ENCODE measurements at regions not wholly inside any gene's neighbourhood (a gene's known extent, or its start where the extent isn't known, plus 50 kb on each side); places are given as distances from the start of the nearest gene placed in this dataset.
A peak's percentile ranks its signal among the peaks of the same experiment; 100 is the strongest.
"Not testable (repeated sequence)": the region's sequence is repeated elsewhere in the genome, so short reads cannot be mapped to it uniquely, and the experiment has no call there.

- DNase-seq: not testable (repeated sequence)
Measured at GRCh38 chr11:67940440-67940839, 63.5 kb downstream of the UNC93B1 start.

DNA sequence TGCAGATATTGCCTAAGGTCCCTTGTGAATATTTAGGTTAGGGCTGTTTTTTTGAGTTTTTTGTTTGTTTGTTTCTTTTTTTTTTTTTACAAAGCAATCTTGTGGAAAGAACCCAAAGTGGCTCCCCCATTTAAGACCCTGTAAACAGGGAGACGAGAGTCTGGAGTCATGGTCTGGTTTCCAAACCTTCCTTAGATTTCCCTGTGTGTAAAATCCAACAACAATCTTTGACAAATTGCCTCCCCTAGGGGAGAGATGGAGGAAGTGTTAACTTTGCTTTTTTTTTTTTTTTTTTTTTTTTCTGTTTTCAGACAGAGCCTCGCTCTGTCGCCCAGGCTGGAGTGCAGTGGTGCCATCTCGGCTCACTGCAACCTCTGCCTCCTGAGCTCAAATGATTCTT is 64.9 kb downstream of the UNC93B1 start:
- not testable (repeated sequence) for DNase-seq

GRCh38 chr11:67938371-67938770 is 65.5 kb downstream of the UNC93B1 start:
- DNase-seq: not testable (repeated sequence)

GRCh38 chr11:67923565-67923964 is 80.3 kb downstream of the UNC93B1 start:
- not testable (repeated sequence) for DNase-seq

- DNase-seq: peak; percentile 28
Measured at GRCh38 chr11:67920546-67920945, 83.4 kb downstream of the UNC93B1 start.

GRCh38 chr11:67912184-67912583 is 91.7 kb downstream of the UNC93B1 start:
- not testable (repeated sequence) for DNase-seq

DNA sequence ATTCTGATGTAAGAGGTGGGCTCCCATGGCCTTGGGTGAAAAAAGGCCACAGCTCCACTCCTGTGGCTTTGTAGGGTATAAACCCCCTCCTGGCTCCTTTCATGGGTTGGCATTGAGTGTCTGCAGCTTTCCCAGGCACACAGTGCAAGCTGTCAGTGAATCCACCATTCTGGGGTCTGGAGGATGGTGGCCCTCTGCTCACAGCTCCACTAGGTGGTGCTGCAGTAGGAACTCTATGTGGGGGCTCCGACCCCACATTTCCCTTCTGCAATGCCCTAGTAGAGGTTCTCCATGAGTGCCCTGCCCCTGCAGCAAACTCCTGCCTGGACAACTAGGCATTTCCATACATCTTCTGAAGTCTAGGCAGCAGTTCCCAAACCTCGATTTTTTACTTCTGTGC is 92.7 kb downstream of the UNC93B1 start:
- DNase-seq: not testable (repeated sequence)

DNA sequence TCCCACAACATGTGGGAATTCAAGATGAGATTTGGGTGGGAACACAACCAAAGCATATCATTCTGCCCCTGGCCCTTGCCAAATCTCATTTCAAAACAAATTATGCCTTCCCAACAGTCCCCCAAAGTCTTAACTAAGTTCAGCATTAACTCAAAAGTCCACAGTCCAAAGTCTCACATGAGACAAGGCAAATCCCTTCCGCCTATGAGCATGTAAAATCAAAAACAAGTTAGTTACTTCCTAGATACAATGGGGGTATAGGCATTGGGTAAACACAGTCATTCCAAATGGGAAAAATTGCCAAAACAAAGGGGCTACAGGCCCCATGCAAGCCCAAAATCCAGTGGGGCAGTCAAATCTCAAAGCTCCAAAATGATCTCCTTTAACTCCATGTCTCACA is 93.1 kb downstream of the UNC93B1 start:
- not testable (repeated sequence) for DNase-seq

- DNase-seq: not testable (repeated sequence)
Measured at GRCh38 chr11:67906969-67907368, 96.9 kb downstream of the UNC93B1 start.

- not testable (repeated sequence) for DNase-seq
Measured at GRCh38 chr11:67899462-67899861, 104.4 kb downstream of the UNC93B1 start.

- DNase-seq: not testable (repeated sequence)
Measured at GRCh38 chr11:67893487-67893886, 110.4 kb downstream of the UNC93B1 start.

- DNase-seq: not testable (repeated sequence)
Measured at GRCh38 chr11:67889646-67890045, 114.3 kb downstream of the UNC93B1 start.

GRCh38 chr11:67888056-67888455 is 115.8 kb downstream of the UNC93B1 start:
- DNase-seq: not testable (repeated sequence)

DNA sequence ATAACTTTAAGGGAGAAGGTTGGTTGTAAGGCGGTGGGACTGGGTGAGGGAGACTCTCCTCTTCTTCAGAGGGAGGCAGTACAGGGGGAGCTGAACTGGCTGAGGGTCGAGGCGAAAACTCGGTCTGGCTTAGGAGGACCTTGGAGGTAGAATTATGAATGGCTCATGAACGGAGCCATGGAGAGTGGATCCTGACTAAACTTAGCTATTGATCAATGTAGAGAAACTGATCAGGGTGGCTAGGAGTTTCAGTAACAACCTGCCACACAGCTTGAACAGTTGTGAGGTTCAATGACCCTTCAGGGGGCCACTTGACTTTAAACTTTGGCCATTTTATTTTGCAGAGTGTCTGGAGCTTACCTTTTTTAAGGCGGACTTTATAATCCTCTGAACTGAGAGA is 117.2 kb downstream of the UNC93B1 start:
- not testable (repeated sequence) for DNase-seq

- not testable (repeated sequence) for DNase-seq
Measured at GRCh38 chr11:67886207-67886606, 117.7 kb downstream of the UNC93B1 start.

DNA sequence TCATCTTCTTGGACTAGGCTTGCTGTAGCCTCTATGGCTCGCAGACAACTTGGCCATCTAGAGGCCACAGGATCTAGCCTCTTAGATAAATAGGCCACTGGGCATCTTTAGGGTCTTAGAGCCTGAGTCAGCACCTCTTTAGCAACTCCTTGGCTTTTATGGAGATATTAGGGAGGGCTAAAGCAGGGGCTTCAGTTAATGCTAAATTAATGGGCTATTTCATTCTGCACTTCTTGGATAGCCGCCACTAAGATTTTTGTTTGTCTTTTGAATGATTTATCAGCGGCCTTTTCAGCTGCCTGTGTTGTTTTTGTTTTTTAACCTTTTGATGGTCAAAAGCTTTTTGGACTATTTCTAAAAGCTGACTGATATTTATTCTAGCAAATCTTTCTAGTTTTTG is 118.3 kb downstream of the UNC93B1 start:
- DNase-seq: not testable (repeated sequence)

GRCh38 chr11:67884761-67885558 is 118.9 kb downstream of the UNC93B1 start:
- peak; percentile 43 for DNase-seq

- not testable (repeated sequence) for DNase-seq
Measured at GRCh38 chr11:67884073-67884757, 119.7 kb downstream of the UNC93B1 start.

DNA sequence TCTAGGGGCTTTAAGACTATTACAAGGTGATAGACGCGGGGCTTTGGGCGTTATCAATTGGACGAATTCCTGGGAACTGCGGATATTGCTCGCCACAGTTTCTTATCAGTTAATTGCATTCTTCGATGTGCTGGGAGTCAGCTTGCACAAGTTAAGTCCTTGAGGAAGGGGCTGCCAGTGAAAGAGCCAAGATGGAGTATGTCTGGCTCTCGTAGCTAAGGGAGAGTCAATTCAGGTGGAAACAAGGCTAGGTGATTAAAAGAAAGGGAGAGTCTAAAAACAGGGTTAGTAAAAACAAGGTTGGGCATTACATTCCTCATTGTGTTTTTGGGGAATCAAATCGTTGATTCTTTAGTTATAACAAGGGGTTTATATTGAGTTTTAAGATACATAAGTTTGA is 121.6 kb downstream of the UNC93B1 start:
- not testable (repeated sequence) for DNase-seq

DNA sequence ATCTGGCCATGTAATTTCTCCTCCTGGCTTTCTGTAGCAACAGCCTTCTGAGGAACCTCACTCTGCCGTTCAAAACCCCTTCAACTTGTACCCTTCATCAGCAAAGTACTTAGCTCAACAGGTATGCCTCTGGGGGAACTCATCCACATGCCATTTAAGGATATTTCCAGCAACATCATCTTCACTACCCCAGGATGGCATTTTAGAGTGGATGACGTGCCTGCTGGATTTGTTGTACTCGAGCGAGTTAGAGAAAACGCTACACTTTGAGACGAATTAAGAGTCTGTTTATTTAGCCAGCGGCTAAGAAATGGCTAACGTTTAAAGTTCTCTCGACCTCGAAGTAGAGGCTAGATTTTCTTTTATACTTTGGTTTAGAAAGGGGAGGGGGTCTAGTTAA is 122.1 kb downstream of the UNC93B1 start:
- not testable (repeated sequence) for DNase-seq

DNA sequence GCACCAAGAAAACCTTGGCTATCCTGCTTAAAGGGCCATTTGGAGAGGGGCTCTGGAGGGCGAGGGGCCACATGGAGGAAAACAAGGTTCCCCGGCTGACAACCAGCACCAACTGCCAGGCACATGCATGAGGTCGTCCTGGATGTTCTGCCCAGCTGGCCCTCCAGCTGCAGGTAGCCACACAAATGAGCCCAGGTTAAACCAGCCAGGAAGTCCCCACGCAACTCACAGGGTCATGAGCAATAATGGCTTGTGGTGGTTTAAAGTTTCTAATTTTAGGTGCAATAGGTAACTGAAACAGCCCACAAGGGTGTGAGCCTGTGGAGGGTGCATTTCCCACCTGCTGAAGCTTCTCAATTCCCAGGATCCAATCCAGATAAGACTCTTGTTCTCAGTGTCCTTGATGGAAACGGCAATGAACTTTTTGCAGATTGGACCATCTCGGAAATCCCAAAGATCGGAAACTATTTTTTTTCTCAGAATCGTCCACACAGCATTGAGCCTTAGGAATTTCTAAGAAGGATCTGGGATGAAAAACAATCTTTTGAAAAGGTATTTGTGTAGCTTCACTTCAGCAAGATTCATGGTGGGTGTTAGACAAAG is 123.2 kb downstream of the UNC93B1 start:
- DNase-seq: not testable (repeated sequence)

DNA sequence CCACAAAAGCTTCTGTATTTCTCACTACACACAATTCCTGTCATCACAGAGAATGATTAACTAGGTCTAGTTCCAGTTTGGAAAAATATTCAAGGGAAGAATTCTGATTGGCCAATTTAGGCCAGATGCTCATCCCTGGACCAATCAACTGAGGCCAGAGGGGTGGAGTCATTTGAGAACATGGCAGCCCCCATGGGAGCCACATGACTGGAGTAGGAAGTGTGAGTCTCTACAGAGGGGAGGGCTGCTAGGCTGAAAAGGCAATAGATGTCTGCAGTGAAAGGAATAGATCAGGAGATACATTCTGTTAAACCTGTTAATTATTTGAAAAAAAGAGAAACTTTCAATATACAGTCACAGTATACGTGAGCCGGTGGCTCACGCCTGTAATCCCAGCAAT is 125.2 kb downstream of the UNC93B1 start:
- DNase-seq: not testable (repeated sequence)

DNA sequence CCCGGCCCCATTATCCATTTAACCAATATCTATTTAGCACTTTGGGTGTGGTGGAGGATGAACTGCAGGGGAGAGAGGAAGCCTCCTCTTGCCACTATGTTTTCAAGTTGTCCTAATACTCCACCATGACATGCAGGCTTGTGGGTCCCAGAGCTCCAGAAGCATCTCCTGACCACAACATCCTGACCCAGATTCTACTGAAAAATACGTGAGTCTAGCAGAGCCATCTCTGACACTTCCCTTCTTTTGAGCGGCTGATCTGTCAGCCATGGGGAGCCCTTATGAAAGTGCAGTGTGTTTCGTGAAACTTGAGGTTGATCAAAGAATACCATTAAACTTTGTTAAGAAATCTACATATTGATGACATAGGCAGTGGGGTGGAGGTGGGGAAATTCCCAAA is 126.6 kb downstream of the UNC93B1 start:
- peak; percentile 23 for DNase-seq

GRCh38 chr11:67873223-67873622 is 130.7 kb downstream of the UNC93B1 start:
- not testable (repeated sequence) for DNase-seq
